GM21367 (cell line): ENCODE measurements at regions not wholly inside any gene's neighbourhood (a gene's known extent, or its start where the extent isn't known, plus 50 kb on each side); places are given as distances from the start of the nearest gene placed in this dataset.
"Not testable (repeated sequence)": the region's sequence is repeated elsewhere in the genome, so short reads cannot be mapped to it uniquely, and the experiment has no call there.

Experiments
- ATAC-seq: cut with Tn5 transposase; IDR thresholded peaks from one replicate; pipeline ENCODE4 v1.9.1; 2021; ENCODE audit not compliant: unreplicated experiment

GRCh38 chr11:56883371-56883987 lies 105.2 kb upstream of the OR5AK2 start:
- no peak for ATAC-seq

DNA sequence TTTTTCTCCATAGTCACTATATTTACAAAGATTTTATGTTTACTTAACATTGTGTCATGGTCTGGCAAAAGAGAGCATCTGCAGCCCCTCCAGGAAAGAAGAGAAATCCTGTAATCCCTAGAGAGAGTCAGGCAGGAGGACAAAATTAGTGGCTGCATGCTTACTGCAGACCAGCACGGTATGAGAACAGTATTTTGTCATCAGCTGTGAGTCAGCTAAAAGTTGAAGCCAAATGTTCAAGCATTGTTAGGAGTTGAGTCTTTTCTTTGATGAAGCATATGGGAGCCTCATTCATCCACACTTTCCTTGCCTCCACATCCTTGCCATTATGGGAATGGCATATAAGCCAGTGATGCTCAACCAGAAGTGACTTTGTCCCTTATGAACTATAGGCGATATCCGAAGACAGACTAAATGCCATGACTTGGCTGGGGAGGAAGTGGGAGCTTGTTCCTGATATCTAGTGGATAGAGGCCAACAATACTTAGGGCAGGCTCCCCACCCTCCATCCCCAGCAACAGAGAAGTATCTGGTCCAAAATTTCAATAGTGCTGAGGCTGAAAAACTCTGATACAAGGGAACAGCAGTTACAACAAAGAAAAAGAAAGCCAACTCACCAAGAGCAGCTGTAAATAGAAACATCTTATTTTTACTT lies 112.0 kb upstream of the OR5AK2 start:
- no peak for ATAC-seq

- ATAC-seq = no peak
These were observed 106.7 kb upstream of the OR9G4 start for GRCh38 chr11:56855217-56855616.

DNA sequence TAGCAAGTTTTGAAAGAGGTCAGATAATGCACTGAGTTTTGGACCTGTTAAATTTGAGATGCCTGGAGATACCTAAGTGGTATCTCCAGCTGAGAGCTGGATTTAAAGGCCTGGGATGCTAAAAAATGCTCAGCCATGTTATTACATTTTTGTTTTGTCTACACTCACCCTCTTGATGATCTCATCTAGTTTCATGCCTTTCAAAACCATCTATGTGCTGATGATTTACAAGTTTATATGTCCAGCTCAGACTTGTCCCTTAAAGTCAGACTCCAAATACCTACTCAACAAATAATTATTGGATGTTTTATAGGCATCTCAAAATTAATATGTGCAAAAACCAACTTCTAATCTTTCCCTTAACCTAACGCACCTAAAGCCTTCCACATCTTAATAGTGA lies 103.6 kb upstream of the OR9G4 start:
- ATAC-seq = no peak

- ATAC-seq = no peak
These were observed 101.4 kb upstream of the OR9G4 start for GRCh38 chr11:56849852-56850251.

- no peak for ATAC-seq
These were observed 100.8 kb upstream of the OR9G4 start for GRCh38 chr11:56849250-56849649.

DNA sequence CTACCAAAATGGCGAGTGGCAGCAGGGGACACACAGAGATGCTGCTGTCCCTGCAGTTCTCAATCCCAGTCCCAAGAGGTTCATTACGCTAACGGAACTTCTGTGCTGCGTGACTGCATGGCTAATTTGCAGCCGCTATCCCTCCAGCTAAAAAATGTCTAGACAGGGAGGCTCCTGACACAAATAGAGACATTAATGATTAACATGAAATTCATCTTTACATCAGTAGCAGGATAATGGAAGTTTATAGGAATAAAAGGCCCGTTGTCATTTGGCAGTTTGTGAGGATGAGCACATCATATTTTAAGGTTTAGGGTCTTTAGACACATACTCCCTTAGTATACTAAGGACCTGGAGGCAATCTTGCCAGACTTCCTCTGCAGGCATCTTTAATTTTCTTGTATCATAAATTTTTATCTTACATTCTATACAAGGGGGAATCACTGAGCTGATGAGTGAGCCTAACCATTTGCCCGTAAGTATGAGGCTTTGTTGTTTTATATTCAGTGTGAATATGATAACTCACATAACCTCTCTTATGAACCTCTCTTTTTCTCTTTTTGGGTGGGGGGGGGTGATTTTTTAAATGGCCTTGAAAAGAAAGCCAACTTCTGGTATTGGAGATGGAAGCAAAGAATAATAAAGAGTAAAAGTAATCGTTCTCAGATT lies 99.8 kb upstream of the OR9G4 start:
- no peak for ATAC-seq

- ATAC-seq = no peak
These were observed 98.4 kb upstream of the OR9G4 start for GRCh38 chr11:56846631-56847576.

DNA sequence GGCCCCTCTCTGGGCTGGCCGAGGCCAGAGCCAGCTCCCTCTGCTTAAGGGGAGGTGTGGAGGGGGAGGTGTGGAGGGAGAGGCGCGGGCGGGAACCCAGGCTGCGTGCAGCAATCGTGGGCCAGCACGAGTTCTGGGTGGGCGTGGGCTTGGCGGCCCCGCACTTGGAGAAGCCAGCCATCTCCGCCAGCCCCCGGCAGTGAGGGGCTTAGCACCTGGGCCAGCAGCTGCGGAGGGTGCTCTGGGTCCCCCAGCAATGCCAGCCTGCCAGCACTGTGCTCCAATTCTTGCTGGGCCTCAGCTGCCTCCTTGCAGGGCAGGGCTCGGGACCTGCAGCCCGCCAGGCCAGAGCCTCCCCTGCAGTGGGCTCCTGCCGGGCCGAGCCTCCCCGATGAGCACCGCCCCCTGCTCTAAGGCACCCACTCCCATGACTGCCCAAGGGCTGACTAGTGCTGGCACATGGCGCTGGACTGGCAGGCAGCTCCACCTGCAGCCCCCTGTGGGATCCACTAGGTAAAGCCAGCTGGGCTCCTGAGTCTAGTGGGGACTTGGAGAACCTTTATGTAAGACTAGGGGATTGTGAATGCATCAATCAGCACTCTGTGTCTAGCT lies 96.7 kb upstream of the OR9G4 start:
- no peak for ATAC-seq

GRCh38 chr11:56843816-56844215 lies 95.3 kb upstream of the OR9G4 start:
- no peak for ATAC-seq

GRCh38 chr11:56842814-56843794 lies 94.6 kb upstream of the OR9G4 start:
- no peak for ATAC-seq

- ATAC-seq = peak; percentile 60
These were observed 92.8 kb upstream of the OR9G4 start for GRCh38 chr11:56841210-56841810.

DNA sequence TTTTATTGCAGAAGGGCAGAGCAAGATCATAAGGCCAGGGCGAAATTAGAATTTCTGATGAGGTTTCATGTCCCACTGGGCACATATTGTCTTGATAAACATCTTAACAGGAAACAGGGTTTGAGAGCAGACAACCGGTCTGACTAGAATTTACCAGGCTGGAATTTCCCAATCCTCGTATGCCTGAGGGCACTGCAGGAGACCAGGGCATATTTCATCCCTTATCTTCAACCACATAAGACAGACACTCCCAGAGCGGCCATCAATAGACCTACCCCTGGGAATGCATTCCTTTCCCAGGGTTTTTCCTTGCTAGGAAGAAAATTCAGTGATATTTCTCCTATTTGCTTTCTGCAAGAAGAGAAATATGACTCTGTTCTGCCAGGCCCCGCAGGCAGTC lies 78.9 kb upstream of the OR9G4 start:
- ATAC-seq = not testable (repeated sequence)

DNA sequence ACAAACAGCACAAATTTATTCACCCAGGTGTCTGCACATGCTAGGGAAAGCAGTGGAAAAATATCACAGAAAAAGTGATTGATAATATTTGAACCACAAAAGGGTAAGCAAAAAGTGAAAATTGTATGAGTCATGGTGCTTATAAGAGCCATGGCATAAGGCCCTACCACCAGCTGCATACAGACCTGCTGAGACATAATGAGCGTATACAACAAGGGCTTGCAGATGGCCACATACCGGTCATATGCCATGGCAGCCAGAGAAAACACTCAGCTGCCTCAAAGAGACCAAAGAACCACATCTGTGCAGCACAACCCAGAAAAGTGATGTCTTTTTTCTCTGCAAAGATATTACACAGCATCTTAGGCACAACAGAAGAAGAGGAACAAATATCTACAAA lies 71.4 kb upstream of the OR9G4 start:
- no peak for ATAC-seq

GRCh38 chr11:56817661-56818060 lies 69.2 kb upstream of the OR9G4 start:
- ATAC-seq = no peak

GRCh38 chr11:56816259-56816658 lies 67.8 kb upstream of the OR9G4 start:
- ATAC-seq = no peak

- ATAC-seq = no peak
These were observed 59.8 kb upstream of the OR9G4 start for GRCh38 chr11:56808326-56808725.

DNA sequence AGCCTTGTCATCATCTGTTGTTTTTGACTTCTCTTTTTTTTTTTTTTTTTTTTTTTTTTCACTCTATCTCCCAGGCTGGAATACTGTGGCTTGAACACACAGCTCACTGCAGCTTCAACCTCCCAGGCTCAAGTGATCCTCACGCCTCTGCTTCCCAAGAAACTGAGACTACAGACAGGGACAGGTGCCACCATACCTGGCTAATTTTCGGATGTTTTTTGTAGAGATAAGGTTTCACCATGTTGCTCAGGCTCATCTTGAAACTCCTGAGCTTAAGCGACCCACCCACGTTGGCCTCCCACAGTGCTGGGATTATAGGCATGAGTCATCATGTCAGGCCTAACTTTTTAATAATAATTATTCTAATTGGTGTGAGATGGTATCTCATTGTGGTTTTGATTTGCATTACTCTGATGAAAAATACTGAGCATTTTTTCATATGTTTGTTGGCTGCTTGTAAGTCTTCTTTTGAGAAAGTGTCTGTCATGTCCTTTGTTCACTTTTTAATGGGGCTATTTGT lies 51.3 kb upstream of the OR9G4 start:
- no peak for ATAC-seq
